WTC11 (cell line): ENCODE measurements at regions not wholly inside any gene's neighbourhood (a gene's known extent, or its start where the extent isn't known, plus 50 kb on each side); places are given as distances from the start of the nearest gene placed in this dataset.

Experiments
- ATAC-seq: fragments of 200-7000 bp; cut with Tn5 transposase; 2 replicates; pipeline ENCODE4 v1.10.0; 2021; ENCODE audit warnings: mild to moderate bottlenecking, moderate library complexity
- CTCF ChIA-PET: fragments of 300-600 bp; sonication (Branson Sonifier 250); formaldehyde crosslinking; loops from one replicate; lab custom pipeline; 2021; ENCODE audit warnings: antibody characterized with exemption; lab: Charles Lee
- POLR2A ChIA-PET: fragments of 350-600 bp; sonication (Branson Sonifier 250); formaldehyde crosslinking; loops from one replicate; lab custom pipeline; 2021; ENCODE audit warnings: antibody characterized with exemption; lab: Charles Lee
- DNase-seq: peaks from one replicate; pipeline ENCODE4 v3.0.0; 2021; ENCODE audit warnings: low spot score
- H3K27ac Mint-ChIP-seq: 2 replicates; pipeline ENCODE4 v1.8.0; 2021; ENCODE audit warnings: mixed read lengths
- H3K27me3 Mint-ChIP-seq: 2 replicates; pipeline ENCODE4 v1.8.0; 2021; ENCODE audit warnings: low read depth, mild to moderate bottlenecking, moderate library complexity, mixed read lengths
- H3K36me3 Mint-ChIP-seq: 2 replicates; pipeline ENCODE4 v1.8.0; 2021; ENCODE audit warnings: mixed read lengths
- H3K4me1 Mint-ChIP-seq: 2 replicates; pipeline ENCODE4 v1.8.0; 2022; ENCODE audit warnings: mixed read lengths
- H3K4me3 Mint-ChIP-seq: 2 replicates; pipeline ENCODE4 v1.8.0; 2021; ENCODE audit warnings: mild to moderate bottlenecking, moderate library complexity, mixed read lengths
- H3K9me3 Mint-ChIP-seq: 2 replicates; pipeline ENCODE4 v1.8.0; 2021; ENCODE audit warnings: mixed read lengths
- CREB1 ChIP-seq: sonication (generic); formaldehyde crosslinking; IDR thresholded peaks from 2 replicates; pipeline ENCODE4 v1.8.0; 2023; ENCODE audit warnings: mild to moderate bottlenecking, missing genetic modification reagents
- ESRRA ChIP-seq: sonication (generic); formaldehyde crosslinking; IDR thresholded peaks from 2 replicates; pipeline ENCODE4 v1.8.1; 2022; ENCODE audit warnings: mild to moderate bottlenecking, missing genetic modification reagents, borderline replicate concordance
- GABPB1 ChIP-seq: sonication (generic); formaldehyde crosslinking; IDR thresholded peaks from 2 replicates; pipeline ENCODE4 v1.8.1; 2023; ENCODE audit warnings: mild to moderate bottlenecking, missing genetic modification reagents
- GRHL2 ChIP-seq: fragments of 250-450 bp; sonication (Bioruptor Pico); IDR thresholded peaks from 2 replicates; pipeline ENCODE4 v1.8.0; 2022; ENCODE audit warnings: mild to moderate bottlenecking, moderate library complexity; ENCODE audit not compliant: insufficient replicate concordance, severe bottlenecking
- IRF2 ChIP-seq: sonication (generic); formaldehyde crosslinking; IDR thresholded peaks from 2 replicates; pipeline ENCODE4 v1.8.0; 2022; ENCODE audit warnings: low read depth, missing genetic modification reagents, borderline replicate concordance
- MXD4 ChIP-seq: fragments of 250-450 bp; sonication (Bioruptor Pico); IDR thresholded peaks from 2 replicates; pipeline ENCODE4 v1.8.0; 2021; ENCODE audit warnings: mild to moderate bottlenecking, moderate library complexity, borderline replicate concordance
- NFATC4 ChIP-seq: fragments of 250-450 bp; sonication (Bioruptor Pico); IDR thresholded peaks from 2 replicates; pipeline ENCODE4 v1.9.0; 2021; ENCODE audit warnings: mild to moderate bottlenecking
- NFE2L1 ChIP-seq: sonication (generic); formaldehyde crosslinking; IDR thresholded peaks from 2 replicates; pipeline ENCODE4 v1.8.1; 2023; ENCODE audit warnings: missing genetic modification reagents
- NR2C2 ChIP-seq: sonication (generic); formaldehyde crosslinking; IDR thresholded peaks from 2 replicates; pipeline ENCODE4 v1.8.0; 2022; ENCODE audit warnings: mild to moderate bottlenecking, missing genetic modification reagents
- SP1 ChIP-seq: sonication (generic); formaldehyde crosslinking; conservative IDR thresholded peaks from 2 replicates; pipeline ENCODE4 v1.8.1; 2022; ENCODE audit warnings: missing genetic modification reagents
- TF ChIP-seq, protein P1 (sequence below): sonication (generic); formaldehyde crosslinking; IDR thresholded peaks from 2 replicates; pipeline ENCODE4 v1.8.0; 2022; ENCODE audit warnings: missing genetic modification reagents
- TF ChIP-seq, protein P2 (sequence below): sonication (generic); formaldehyde crosslinking; IDR thresholded peaks from 2 replicates; pipeline ENCODE4 v1.8.0; 2022; ENCODE audit warnings: mild to moderate bottlenecking, missing genetic modification reagents
- TF ChIP-seq, protein P3 (sequence below): sonication (generic); formaldehyde crosslinking; IDR thresholded peaks from 2 replicates; pipeline ENCODE4 v1.8.1; 2022; ENCODE audit warnings: missing genetic modification reagents, borderline replicate concordance
- TF ChIP-seq, protein P4 (sequence below): sonication (generic); formaldehyde crosslinking; IDR thresholded peaks from 2 replicates; pipeline ENCODE4 v1.8.1; 2022; ENCODE audit warnings: low read depth, missing genetic modification reagents, borderline replicate concordance
- TF ChIP-seq, protein P5 (sequence below): sonication (generic); formaldehyde crosslinking; IDR thresholded peaks from 2 replicates; pipeline ENCODE4 v1.8.0; 2023; ENCODE audit warnings: missing genetic modification reagents
- TF ChIP-seq, protein P6 (sequence below): sonication (generic); formaldehyde crosslinking; IDR thresholded peaks from 2 replicates; pipeline ENCODE4 v1.8.1; 2022; ENCODE audit warnings: mild to moderate bottlenecking, moderate library complexity, missing genetic modification reagents
- TF ChIP-seq, protein P7 (sequence below): fragments of 250-450 bp; sonication (Bioruptor Pico); conservative IDR thresholded peaks from 2 replicates; pipeline ENCODE4 v1.9.0; 2021; ENCODE audit warnings: mild to moderate bottlenecking
- TF ChIP-seq, protein P8 (sequence below): sonication (generic); formaldehyde crosslinking; IDR thresholded peaks from 2 replicates; pipeline ENCODE4 v1.8.1; 2023; ENCODE audit warnings: mild to moderate bottlenecking, missing genetic modification reagents, moderate library complexity
- TF ChIP-seq, protein P9 (sequence below): sonication (generic); formaldehyde crosslinking; IDR thresholded peaks from 2 replicates; pipeline ENCODE4 v1.8.1; 2023; ENCODE audit warnings: mild to moderate bottlenecking, missing genetic modification reagents

DNA sequence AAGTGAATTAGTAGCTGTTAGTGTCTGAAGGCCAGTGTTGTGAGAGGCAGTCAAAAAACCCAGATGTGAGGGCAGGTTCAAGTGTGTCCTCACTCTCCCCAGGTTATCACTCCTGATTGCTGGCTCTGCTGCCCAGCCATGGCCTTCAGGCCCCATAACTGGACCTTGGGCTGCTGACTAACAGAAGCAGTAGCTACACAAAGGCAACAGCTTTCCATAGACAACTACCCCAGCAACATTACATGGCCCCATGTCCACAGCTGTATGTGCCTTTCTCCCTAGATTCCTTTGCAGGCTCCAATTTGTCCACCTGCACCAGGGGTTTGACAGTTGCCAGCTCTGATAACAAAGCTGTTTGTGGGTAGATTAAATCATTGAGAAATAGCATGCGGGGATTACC lies 297.8 kb downstream of the ARL4A start (continued):
- TF ChIP-seq, protein P1, sequence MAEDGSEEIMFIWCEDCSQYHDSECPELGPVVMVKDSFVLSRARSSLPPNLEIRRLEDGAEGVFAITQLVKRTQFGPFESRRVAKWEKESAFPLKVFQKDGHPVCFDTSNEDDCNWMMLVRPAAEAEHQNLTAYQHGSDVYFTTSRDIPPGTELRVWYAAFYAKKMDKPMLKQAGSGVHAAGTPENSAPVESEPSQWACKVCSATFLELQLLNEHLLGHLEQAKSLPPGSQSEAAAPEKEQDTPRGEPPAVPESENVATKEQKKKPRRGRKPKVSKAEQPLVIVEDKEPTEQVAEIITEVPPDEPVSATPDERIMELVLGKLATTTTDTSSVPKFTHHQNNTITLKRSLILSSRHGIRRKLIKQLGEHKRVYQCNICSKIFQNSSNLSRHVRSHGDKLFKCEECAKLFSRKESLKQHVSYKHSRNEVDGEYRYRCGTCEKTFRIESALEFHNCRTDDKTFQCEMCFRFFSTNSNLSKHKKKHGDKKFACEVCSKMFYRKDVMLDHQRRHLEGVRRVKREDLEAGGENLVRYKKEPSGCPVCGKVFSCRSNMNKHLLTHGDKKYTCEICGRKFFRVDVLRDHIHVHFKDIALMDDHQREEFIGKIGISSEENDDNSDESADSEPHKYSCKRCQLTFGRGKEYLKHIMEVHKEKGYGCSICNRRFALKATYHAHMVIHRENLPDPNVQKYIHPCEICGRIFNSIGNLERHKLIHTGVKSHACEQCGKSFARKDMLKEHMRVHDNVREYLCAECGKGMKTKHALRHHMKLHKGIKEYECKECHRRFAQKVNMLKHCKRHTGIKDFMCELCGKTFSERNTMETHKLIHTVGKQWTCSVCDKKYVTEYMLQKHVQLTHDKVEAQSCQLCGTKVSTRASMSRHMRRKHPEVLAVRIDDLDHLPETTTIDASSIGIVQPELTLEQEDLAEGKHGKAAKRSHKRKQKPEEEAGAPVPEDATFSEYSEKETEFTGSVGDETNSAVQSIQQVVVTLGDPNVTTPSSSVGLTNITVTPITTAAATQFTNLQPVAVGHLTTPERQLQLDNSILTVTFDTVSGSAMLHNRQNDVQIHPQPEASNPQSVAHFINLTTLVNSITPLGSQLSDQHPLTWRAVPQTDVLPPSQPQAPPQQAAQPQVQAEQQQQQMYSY (CRISPR knock-in tag) = no peak
- TF ChIP-seq CREB1 (no peak), IRF2 (CRISPR knock-in tag) (no peak), GABPB1 (CRISPR knock-in tag) (no peak)
- TF ChIP-seq, protein P2, sequence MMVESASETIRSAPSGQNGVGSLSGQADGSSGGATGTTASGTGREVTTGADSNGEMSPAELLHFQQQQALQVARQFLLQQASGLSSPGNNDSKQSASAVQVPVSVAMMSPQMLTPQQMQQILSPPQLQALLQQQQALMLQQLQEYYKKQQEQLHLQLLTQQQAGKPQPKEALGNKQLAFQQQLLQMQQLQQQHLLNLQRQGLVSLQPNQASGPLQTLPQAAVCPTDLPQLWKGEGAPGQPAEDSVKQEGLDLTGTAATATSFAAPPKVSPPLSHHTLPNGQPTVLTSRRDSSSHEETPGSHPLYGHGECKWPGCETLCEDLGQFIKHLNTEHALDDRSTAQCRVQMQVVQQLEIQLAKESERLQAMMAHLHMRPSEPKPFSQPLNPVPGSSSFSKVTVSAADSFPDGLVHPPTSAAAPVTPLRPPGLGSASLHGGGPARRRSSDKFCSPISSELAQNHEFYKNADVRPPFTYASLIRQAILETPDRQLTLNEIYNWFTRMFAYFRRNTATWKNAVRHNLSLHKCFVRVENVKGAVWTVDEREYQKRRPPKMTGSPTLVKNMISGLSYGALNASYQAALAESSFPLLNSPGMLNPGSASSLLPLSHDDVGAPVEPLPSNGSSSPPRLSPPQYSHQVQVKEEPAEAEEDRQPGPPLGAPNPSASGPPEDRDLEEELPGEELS (CRISPR knock-in tag) = no peak
- TF ChIP-seq, protein P3, sequence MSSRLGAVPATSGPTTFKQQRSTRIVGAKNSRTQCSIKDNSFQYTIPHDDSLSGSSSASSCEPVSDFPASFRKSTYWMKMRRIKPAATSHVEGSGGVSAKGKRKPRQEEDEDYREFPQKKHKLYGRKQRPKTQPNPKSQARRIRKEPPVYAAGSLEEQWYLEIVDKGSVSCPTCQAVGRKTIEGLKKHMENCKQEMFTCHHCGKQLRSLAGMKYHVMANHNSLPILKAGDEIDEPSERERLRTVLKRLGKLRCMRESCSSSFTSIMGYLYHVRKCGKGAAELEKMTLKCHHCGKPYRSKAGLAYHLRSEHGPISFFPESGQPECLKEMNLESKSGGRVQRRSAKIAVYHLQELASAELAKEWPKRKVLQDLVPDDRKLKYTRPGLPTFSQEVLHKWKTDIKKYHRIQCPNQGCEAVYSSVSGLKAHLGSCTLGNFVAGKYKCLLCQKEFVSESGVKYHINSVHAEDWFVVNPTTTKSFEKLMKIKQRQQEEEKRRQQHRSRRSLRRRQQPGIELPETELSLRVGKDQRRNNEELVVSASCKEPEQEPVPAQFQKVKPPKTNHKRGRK = no peak

DNA sequence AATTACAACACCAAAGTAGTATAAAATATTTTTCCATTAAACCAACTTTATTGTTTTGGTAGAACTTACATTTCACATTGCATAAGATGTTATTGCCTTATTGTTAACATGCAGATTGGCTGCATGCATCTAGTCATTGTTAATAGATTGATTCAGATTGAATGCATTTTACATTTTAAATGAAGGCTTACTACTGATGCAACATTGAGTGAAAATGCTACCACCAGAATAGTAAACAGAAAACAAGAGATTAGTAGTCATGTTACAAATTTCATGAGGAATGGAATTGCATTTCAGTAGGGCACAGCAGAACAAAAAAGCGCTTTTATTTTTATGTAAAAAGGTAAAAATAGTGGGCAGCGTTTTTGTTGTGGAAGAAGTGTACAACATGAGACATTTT lies 298.3 kb downstream of the ARL4A start:
- ATAC-seq (no peak), DNase-seq (no peak)
- Mint-ChIP-seq H3K4me1 (peaks cover 36% of the 10 kb centered on the region), H3K9me3 (no peaks in the 10 kb centered on the region), H3K27me3 (no peaks in the 10 kb centered on the region), H3K27ac (no peak overlapping the region), H3K4me3 (no peak overlapping the region), H3K36me3 (no peaks in the 10 kb centered on the region)
- TF ChIP-seq, protein P4, sequence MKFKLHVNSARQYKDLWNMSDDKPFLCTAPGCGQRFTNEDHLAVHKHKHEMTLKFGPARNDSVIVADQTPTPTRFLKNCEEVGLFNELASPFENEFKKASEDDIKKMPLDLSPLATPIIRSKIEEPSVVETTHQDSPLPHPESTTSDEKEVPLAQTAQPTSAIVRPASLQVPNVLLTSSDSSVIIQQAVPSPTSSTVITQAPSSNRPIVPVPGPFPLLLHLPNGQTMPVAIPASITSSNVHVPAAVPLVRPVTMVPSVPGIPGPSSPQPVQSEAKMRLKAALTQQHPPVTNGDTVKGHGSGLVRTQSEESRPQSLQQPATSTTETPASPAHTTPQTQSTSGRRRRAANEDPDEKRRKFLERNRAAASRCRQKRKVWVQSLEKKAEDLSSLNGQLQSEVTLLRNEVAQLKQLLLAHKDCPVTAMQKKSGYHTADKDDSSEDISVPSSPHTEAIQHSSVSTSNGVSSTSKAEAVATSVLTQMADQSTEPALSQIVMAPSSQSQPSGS (CRISPR knock-in tag) = no peak
- TF ChIP-seq NFE2L1 (CRISPR knock-in tag) = no peak
- TF ChIP-seq, protein P5, sequence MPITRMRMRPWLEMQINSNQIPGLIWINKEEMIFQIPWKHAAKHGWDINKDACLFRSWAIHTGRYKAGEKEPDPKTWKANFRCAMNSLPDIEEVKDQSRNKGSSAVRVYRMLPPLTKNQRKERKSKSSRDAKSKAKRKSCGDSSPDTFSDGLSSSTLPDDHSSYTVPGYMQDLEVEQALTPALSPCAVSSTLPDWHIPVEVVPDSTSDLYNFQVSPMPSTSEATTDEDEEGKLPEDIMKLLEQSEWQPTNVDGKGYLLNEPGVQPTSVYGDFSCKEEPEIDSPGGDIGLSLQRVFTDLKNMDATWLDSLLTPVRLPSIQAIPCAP (CRISPR knock-in tag) = no peak
- no peak for TF ChIP-seq NR2C2
- TF ChIP-seq ESRRA (CRISPR knock-in tag) = no peak
- TF ChIP-seq, protein P6, sequence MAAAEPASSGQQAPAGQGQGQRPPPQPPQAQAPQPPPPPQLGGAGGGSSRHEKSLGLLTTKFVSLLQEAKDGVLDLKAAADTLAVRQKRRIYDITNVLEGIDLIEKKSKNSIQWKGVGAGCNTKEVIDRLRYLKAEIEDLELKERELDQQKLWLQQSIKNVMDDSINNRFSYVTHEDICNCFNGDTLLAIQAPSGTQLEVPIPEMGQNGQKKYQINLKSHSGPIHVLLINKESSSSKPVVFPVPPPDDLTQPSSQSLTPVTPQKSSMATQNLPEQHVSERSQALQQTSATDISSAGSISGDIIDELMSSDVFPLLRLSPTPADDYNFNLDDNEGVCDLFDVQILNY = no peak
- TF ChIP-seq MXD4 = no peak
- POLR2A ChIA-PET = no interaction called here
- CTCF ChIA-PET = interaction anchor here (0.7 to 2.0 kb wide), 4 partner anchors 131 to 301 kb away, joined by 3 to 7 read pairs (median 3); partner anchors contain the start of gene ARL4A

DNA sequence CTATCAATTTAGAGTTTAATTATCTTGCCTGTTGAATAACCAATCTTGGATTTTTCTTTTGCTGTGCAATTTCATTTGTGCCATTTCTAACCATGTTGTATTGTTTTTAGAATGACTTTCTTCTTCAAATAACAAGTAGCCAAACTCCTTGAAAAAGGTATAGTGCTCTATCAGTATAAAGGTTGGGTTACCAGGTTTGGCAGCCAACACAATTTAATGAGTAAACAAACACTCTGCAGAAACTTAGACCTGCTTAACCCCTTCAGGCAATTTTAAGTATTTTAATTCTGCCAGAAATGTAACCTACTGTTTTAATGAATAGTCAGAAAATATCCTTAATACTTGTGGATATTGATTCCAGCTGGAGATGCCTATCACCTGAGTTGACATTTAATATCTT lies 299.8 kb downstream of the ARL4A start:
- DNase-seq (no peak), ATAC-seq (no peak)
- CTCF ChIA-PET = no interaction called here
- Mint-ChIP-seq H3K4me3 (no peak overlapping the region), H3K4me1 (peaks cover 36% of the 10 kb centered on the region), H3K36me3 (no peaks in the 10 kb centered on the region), H3K9me3 (no peaks in the 10 kb centered on the region), H3K27ac (no peak overlapping the region), H3K27me3 (no peaks in the 10 kb centered on the region)
- POLR2A ChIA-PET = no interaction called here
- TF ChIP-seq GRHL2 (CRISPR knock-in tag) = no peak
- TF ChIP-seq, protein P7, sequence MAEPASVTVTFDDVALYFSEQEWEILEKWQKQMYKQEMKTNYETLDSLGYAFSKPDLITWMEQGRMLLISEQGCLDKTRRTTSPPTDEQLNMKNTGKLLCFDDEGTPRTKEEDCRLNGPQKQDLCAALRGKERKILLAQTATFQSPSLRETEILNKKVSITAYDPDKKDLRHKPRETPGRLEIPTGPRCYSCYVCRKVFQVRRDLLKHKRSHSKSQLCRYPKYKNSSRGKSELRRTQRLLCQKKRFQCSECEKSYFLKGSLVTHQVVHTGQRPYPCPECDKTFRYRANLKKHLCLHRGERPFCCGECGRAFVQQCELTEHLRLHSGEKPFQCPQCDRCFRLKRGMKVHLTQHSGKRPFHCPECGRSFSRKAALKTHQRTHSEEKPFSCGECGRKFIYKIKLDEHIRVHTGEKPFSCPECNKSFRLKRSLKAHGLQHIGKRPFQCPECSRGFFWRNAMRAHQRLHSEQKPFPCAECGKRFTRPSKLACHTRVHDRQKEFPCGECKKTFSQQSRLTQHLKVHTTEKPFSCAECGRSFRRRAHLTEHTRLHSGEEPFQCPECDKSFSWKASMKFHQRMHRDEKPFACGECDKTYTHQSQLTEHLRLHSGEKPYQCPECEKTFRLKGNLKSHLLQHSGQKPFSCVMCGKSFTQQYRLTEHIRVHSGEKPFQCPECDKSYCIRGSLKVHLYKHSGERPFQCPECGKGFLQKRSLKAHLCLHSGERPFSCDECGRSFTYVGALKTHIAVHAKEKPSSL = no peak
- TF ChIP-seq, protein P8, sequence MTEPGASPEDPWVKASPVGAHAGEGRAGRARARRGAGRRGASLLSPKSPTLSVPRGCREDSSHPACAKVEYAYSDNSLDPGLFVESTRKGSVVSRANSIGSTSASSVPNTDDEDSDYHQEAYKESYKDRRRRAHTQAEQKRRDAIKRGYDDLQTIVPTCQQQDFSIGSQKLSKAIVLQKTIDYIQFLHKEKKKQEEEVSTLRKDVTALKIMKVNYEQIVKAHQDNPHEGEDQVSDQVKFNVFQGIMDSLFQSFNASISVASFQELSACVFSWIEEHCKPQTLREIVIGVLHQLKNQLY (CRISPR knock-in tag) = no peak
- no peak for TF ChIP-seq SP1 (CRISPR knock-in tag)
- no peak for TF ChIP-seq NFATC4 (CRISPR knock-in tag)
- TF ChIP-seq, protein P9, sequence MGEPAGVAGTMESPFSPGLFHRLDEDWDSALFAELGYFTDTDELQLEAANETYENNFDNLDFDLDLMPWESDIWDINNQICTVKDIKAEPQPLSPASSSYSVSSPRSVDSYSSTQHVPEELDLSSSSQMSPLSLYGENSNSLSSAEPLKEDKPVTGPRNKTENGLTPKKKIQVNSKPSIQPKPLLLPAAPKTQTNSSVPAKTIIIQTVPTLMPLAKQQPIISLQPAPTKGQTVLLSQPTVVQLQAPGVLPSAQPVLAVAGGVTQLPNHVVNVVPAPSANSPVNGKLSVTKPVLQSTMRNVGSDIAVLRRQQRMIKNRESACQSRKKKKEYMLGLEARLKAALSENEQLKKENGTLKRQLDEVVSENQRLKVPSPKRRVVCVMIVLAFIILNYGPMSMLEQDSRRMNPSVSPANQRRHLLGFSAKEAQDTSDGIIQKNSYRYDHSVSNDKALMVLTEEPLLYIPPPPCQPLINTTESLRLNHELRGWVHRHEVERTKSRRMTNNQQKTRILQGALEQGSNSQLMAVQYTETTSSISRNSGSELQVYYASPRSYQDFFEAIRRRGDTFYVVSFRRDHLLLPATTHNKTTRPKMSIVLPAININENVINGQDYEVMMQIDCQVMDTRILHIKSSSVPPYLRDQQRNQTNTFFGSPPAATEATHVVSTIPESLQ (CRISPR knock-in tag) = no peak
